H9 (cell line): ENCODE measurements at regions not wholly inside any gene's neighbourhood (a gene's known extent, or its start where the extent isn't known, plus 50 kb on each side); places are given as distances from the start of the nearest gene placed in this dataset.

ENCODE experiments used
- DNase-seq: peaks from one replicate; pipeline ENCODE4 v3.0.0-alpha.2; 2017
- H2AFZ ChIP-seq: one replicate; pipeline ENCODE4 v1.6.1; 2013; ENCODE audit warnings: mild to moderate bottlenecking, low read length, control low read depth, moderate library complexity
- H2AK5ac ChIP-seq: 2 replicates; pipeline ENCODE4 v1.6.1; 2013; ENCODE audit warnings: low read length, control low read depth, mixed read lengths; ENCODE audit not compliant: insufficient read length
- H2BK120ac ChIP-seq: one replicate; pipeline ENCODE4 v1.6.1; 2013; ENCODE audit warnings: low read depth, mild to moderate bottlenecking, low read length, control low read depth, inconsistent platforms; ENCODE audit not compliant: poor library complexity, severe bottlenecking
- H2BK12ac ChIP-seq: 2 replicates; pipeline ENCODE4 v1.6.1; 2013; ENCODE audit warnings: low read length, control low read depth, mixed read lengths, low read depth; ENCODE audit not compliant: insufficient read length
- H2BK15ac ChIP-seq: 2 replicates; pipeline ENCODE4 v1.6.1; 2013; ENCODE audit warnings: low read depth, low read length, control low read depth
- H2BK20ac ChIP-seq: one replicate; pipeline ENCODE4 v1.6.1; 2013; ENCODE audit warnings: low read depth, mild to moderate bottlenecking, low read length, control low read depth, inconsistent platforms; ENCODE audit not compliant: poor library complexity, severe bottlenecking
- H2BK5ac ChIP-seq: 2 replicates; pipeline ENCODE4 v1.6.1; 2013; ENCODE audit warnings: low read length, control low read depth, mixed read lengths; ENCODE audit not compliant: insufficient read length
- H3K14ac ChIP-seq: 2 replicates; pipeline ENCODE4 v1.6.1; 2013; ENCODE audit warnings: low read length, control low read depth; ENCODE audit not compliant: insufficient read depth
- H3K18ac ChIP-seq: 2 replicates; pipeline ENCODE4 v1.6.1; 2013; ENCODE audit warnings: low read depth, mild to moderate bottlenecking, mixed read lengths, low read length, control low read depth; ENCODE audit not compliant: insufficient read length
- H3K23ac ChIP-seq: 2 replicates; pipeline ENCODE4 v1.6.1; 2013; ENCODE audit warnings: low read length, control low read depth, mixed read lengths, low read depth; ENCODE audit not compliant: insufficient read length
- H3K23me2 ChIP-seq: 2 replicates; pipeline ENCODE4 v1.6.1; 2013; ENCODE audit warnings: low read depth, mild to moderate bottlenecking, mixed read lengths, low read length, control low read depth; ENCODE audit not compliant: insufficient read length, poor library complexity, severe bottlenecking
- H3K27ac ChIP-seq: 2 replicates; pipeline ENCODE4 v1.5.1; 2013; ENCODE audit warnings: low read length, control low read depth, mixed read lengths, low read depth; ENCODE audit not compliant: insufficient read length
- H3K27me3 ChIP-seq: 2 replicates; pipeline ENCODE4 v1.6.1; 2013; ENCODE audit warnings: low read length, control low read depth, inconsistent platforms; ENCODE audit not compliant: insufficient read depth
- H3K4ac ChIP-seq: 2 replicates; pipeline ENCODE4 v1.6.1; 2013; ENCODE audit warnings: low read depth, mild to moderate bottlenecking, control low read depth, inconsistent platforms, low read length, moderate library complexity
- H3K4me1 ChIP-seq: 2 replicates; pipeline ENCODE4 v1.6.1; 2013; ENCODE audit warnings: low read length, control low read depth, inconsistent platforms; ENCODE audit not compliant: insufficient read depth
- H3K4me2 ChIP-seq: 2 replicates; pipeline ENCODE4 v1.6.1; 2013; ENCODE audit warnings: low read length, control low read depth, mixed read lengths; ENCODE audit not compliant: insufficient read length, insufficient read depth
- H3K56ac ChIP-seq: 2 replicates; pipeline ENCODE4 v1.6.1; 2013; ENCODE audit warnings: low read depth, mild to moderate bottlenecking, mixed read lengths, low read length, control low read depth; ENCODE audit not compliant: insufficient read length
- H3K79me1 ChIP-seq: 2 replicates; pipeline ENCODE4 v1.6.1; 2013; ENCODE audit warnings: low read depth, mild to moderate bottlenecking, moderate library complexity, low read length, control low read depth, inconsistent platforms; ENCODE audit not compliant: insufficient read depth, poor library complexity, severe bottlenecking
- H3K79me2 ChIP-seq: 2 replicates; pipeline ENCODE4 v1.6.1; 2013; ENCODE audit warnings: low read length, control low read depth, inconsistent platforms; ENCODE audit not compliant: insufficient read depth
- H3K9ac ChIP-seq: 2 replicates; pipeline ENCODE4 v1.6.1; 2013; ENCODE audit warnings: low read length, control low read depth, mixed read lengths; ENCODE audit not compliant: insufficient read length; ENCODE audit errors: extremely low read depth
- H3K9me3 ChIP-seq: one replicate; pipeline ENCODE4 v1.6.1; 2013; ENCODE audit warnings: low read depth, low read length, inconsistent platforms; ENCODE audit not compliant: control insufficient read depth
- H3T11ph ChIP-seq: one replicate; pipeline ENCODE4 v1.6.1; 2013; ENCODE audit warnings: mild to moderate bottlenecking, low read length, control low read depth, inconsistent platforms
- H4K20me1 ChIP-seq: one replicate; pipeline ENCODE4 v1.6.1; 2013; ENCODE audit not compliant: control insufficient read depth, insufficient read length, insufficient read depth
- H4K5ac ChIP-seq: 2 replicates; pipeline ENCODE4 v1.6.1; 2013; ENCODE audit warnings: low read depth, mild to moderate bottlenecking, mixed read lengths, low read length, control low read depth; ENCODE audit not compliant: insufficient read length
- H4K8ac ChIP-seq: replicated peaks from 2 replicates; pipeline ENCODE4 v1.6.1; 2013; ENCODE audit warnings: low read length, control low read depth, mixed read lengths, low read depth; ENCODE audit not compliant: insufficient read length
- H4K91ac ChIP-seq: 2 replicates; pipeline ENCODE4 v1.6.1; 2013; ENCODE audit warnings: low read depth, mild to moderate bottlenecking, moderate library complexity, mixed read lengths, low read length, control low read depth; ENCODE audit not compliant: insufficient read length
- H3K27ac Mint-ChIP-seq, 3 experiments: 2 replicates in 2 of 3; 3 replicates in 1 of 3; pipeline ENCODE4 v1.8.0; 2020 to 2021; ENCODE audit warnings: mixed read lengths in 3 of 3, mild to moderate bottlenecking in 1 of 3, moderate library complexity in 1 of 3
- H3K27me3 Mint-ChIP-seq: 2 replicates; pipeline ENCODE4 v1.8.0; 2021; ENCODE audit warnings: low read depth, mild to moderate bottlenecking, moderate library complexity, mixed read lengths
- H3K36me3 Mint-ChIP-seq, 3 experiments: 2 replicates in 2 of 3; 3 replicates in 1 of 3; pipeline ENCODE4 v1.8.0; 2020 to 2021; ENCODE audit warnings: low read depth in 3 of 3, mixed read lengths in 3 of 3; ENCODE audit not compliant: insufficient read depth in 1 of 3
- H3K4me1 Mint-ChIP-seq, 2 experiments: 2 replicates each; pipeline ENCODE4 v1.8.0; 2020; ENCODE audit warnings: mixed read lengths in 2 of 2
- H3K4me3 Mint-ChIP-seq, 2 experiments: 2 replicates in 1 of 2; 3 replicates in 1 of 2; pipeline ENCODE4 v1.8.0; 2020 to 2021; ENCODE audit warnings: mild to moderate bottlenecking in 2 of 2, mixed read lengths in 2 of 2, moderate library complexity in 1 of 2
- H3K9me3 Mint-ChIP-seq, 2 experiments: 2 replicates in 1 of 2; 3 replicates in 1 of 2; pipeline ENCODE4 v1.8.0; 2020; ENCODE audit warnings: mild to moderate bottlenecking in 2 of 2, mixed read lengths in 2 of 2, moderate library complexity in 1 of 2
- WGBS: extraction: QIAGEN DNeasy Blood & Tissue Kit; methylation state at CpG from one replicate; pipeline ENCODE4 v1.1.7; 2013; ENCODE audit warnings: missing lambda C conversion rate, low lambda C conversion rate, mixed read lengths; ENCODE audit not compliant: insufficient read length; ENCODE audit errors: extremely low coverage; 5-methylcytosine and 5-hydroxymethylcytosine counted together
- TF ChIP-seq, protein P1 (sequence below): fragments of 200-600 bp; sonication (generic); conservative IDR thresholded peaks from 3 replicates; pipeline ENCODE4 v1.8.0; 2021; ENCODE audit warnings: antibody characterized with exemption, mild to moderate bottlenecking

DNA sequence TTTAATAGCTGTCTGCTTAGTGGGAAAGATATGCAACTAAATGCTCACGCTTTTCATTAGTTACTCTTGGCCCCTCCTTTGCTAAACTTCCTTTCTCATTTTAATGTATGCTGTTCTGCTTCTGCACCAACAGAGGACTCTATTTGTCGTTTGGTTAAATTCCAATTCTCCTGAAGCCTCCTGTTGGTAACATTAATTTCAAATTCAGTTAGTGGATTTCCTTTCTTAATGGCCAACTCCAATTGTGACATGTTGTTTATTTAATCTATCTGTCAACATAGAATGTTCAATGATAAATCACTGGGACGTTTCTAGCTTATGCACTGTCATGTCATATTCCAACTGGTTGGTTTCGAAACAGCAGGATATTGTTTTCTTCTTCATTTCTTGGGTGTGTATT, 467.4 kb upstream of the BCHE start:
- Histone ChIP-seq H3K79me2 (no peaks in the 10 kb centered on the region), H3K23me2 (no peaks in the 10 kb centered on the region), H3T11ph (no peak overlapping the region), H2BK20ac (no peak overlapping the region), H3K56ac (no peak overlapping the region), H3K4me1 (no peaks in the 10 kb centered on the region), H4K5ac (no peak overlapping the region), H3K18ac (no peak overlapping the region), H3K4ac (no peak overlapping the region), H3K79me1 (no peaks in the 10 kb centered on the region), H3K23ac (no peak overlapping the region), H2BK12ac (no peak overlapping the region), H3K9ac (no peak overlapping the region), H3K27ac (no peak overlapping the region), H3K14ac (no peak overlapping the region), H2AFZ (no peak overlapping the region), H3K27me3 (no peaks in the 10 kb centered on the region), H2AK5ac (no peak overlapping the region), H4K91ac (no peak overlapping the region), H4K8ac (no peak overlapping the region), H3K9me3 (no peaks in the 10 kb centered on the region), H2BK15ac (no peak overlapping the region), H3K4me2 (no peak overlapping the region), H4K20me1 (no peaks in the 10 kb centered on the region), H2BK120ac (no peak overlapping the region), H2BK5ac (no peak overlapping the region)
- H3K9me3 Mint-ChIP-seq: no peaks in the 10 kb centered on the region
- H3K4me3 Mint-ChIP-seq: no peak overlapping the region
- no CpG with 5 or more reads among the region's 4 CpGs for WGBS
- H3K27ac Mint-ChIP-seq: no peak overlapping the region
- H3K36me3 Mint-ChIP-seq: no peaks in the 10 kb centered on the region
- no peaks in the 10 kb centered on the region for H3K27me3 Mint-ChIP-seq
- TF ChIP-seq, protein P1, sequence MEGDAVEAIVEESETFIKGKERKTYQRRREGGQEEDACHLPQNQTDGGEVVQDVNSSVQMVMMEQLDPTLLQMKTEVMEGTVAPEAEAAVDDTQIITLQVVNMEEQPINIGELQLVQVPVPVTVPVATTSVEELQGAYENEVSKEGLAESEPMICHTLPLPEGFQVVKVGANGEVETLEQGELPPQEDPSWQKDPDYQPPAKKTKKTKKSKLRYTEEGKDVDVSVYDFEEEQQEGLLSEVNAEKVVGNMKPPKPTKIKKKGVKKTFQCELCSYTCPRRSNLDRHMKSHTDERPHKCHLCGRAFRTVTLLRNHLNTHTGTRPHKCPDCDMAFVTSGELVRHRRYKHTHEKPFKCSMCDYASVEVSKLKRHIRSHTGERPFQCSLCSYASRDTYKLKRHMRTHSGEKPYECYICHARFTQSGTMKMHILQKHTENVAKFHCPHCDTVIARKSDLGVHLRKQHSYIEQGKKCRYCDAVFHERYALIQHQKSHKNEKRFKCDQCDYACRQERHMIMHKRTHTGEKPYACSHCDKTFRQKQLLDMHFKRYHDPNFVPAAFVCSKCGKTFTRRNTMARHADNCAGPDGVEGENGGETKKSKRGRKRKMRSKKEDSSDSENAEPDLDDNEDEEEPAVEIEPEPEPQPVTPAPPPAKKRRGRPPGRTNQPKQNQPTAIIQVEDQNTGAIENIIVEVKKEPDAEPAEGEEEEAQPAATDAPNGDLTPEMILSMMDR: no peak; the same call in 2 of the 3 replicates
- peaks cover 8% of the 10 kb centered on the region in 2 experiments for H3K4me1 Mint-ChIP-seq
- no peak for DNase-seq
